DOHH2 (cell line): ENCODE measurements at regions not wholly inside any gene's neighbourhood (a gene's known extent, or its start where the extent isn't known, plus 50 kb on each side); places are given as distances from the start of the nearest gene placed in this dataset.

ENCODE experiments used
- H3F3A ChIP-seq: fragments of 200-600 bp; sonication (generic), shearing (Covaris generic); 2 replicates; pipeline ENCODE4 v1.6.0; 2016; ENCODE audit warnings: antibody characterized with exemption, mild to moderate bottlenecking; ENCODE audit not compliant: control insufficient read depth, insufficient read depth
- H3K27ac ChIP-seq: fragments of 200-600 bp; sonication (generic); 2 replicates; pipeline ENCODE4 v1.5.1; 2014; ENCODE audit warnings: low read depth, mild to moderate bottlenecking, low read length, moderate library complexity
- H3K27me3 ChIP-seq: fragments of 200-600 bp; sonication (generic); 2 replicates; pipeline ENCODE4 v1.6.1; 2014; ENCODE audit warnings: mild to moderate bottlenecking, low read length, mixed read lengths; ENCODE audit not compliant: control insufficient read depth
- H3K36me3 ChIP-seq: fragments of 200-600 bp; sonication (generic); 2 replicates; pipeline ENCODE4 v1.6.1; 2014; ENCODE audit warnings: mild to moderate bottlenecking, low read length, moderate library complexity, mixed read lengths; ENCODE audit not compliant: control insufficient read depth
- H3K4me1 ChIP-seq: fragments of 200-600 bp; sonication (generic); 2 replicates; pipeline ENCODE4 v1.6.1; 2014; ENCODE audit warnings: mild to moderate bottlenecking, low read length, mixed read lengths; ENCODE audit not compliant: control insufficient read depth
- H3K4me2 ChIP-seq: fragments of 200-600 bp; sonication (generic); 2 replicates; pipeline ENCODE4 v1.6.0; 2014; ENCODE audit warnings: mild to moderate bottlenecking, low read length, moderate library complexity
- H3K4me3 ChIP-seq: fragments of 200-600 bp; sonication (generic); 2 replicates; pipeline ENCODE4 v1.5.1; 2014; ENCODE audit warnings: mild to moderate bottlenecking, low read length, mixed read lengths
- H3K79me2 ChIP-seq: fragments of 200-600 bp; sonication (generic); 2 replicates; pipeline ENCODE4 v1.6.1; 2014; ENCODE audit warnings: mild to moderate bottlenecking, low read length, mixed read lengths; ENCODE audit not compliant: control insufficient read depth
- H3K9me2 ChIP-seq: fragments of 200-600 bp; sonication (generic); replicated peaks from 2 replicates; pipeline ENCODE4 v1.6.1; 2014; ENCODE audit warnings: mild to moderate bottlenecking, low read length, mixed read lengths; ENCODE audit not compliant: control insufficient read depth
- H3K9me3 ChIP-seq: fragments of 200-600 bp; sonication (generic); 2 replicates; pipeline ENCODE4 v1.6.1; 2014; ENCODE audit warnings: antibody characterized with exemption, low read length, mixed read lengths; ENCODE audit not compliant: control insufficient read depth, insufficient read depth
- H4K20me1 ChIP-seq: fragments of 200-600 bp; sonication (generic); 2 replicates; pipeline ENCODE4 v1.6.0; 2014; ENCODE audit warnings: low read depth, mild to moderate bottlenecking, antibody characterized with exemption, low read length, moderate library complexity; ENCODE audit not compliant: control insufficient read depth, insufficient read depth
- EZH2phosphoT487 ChIP-seq: fragments of 200-600 bp; sonication (generic); IDR thresholded peaks from 2 replicates; pipeline ENCODE4 v1.6.1; 2017; ENCODE audit warnings: borderline replicate concordance, mild to moderate bottlenecking, antibody characterized with exemption, low read length, moderate library complexity, mixed read lengths
- TF ChIP-seq, protein P1 (sequence below): fragments of 200-600 bp; sonication (generic); IDR thresholded peaks from one replicate; pipeline ENCODE4 v1.5.1; 2014; ENCODE audit warnings: antibody characterized with exemption, mild to moderate bottlenecking, low read depth, low read length; ENCODE audit not compliant: poor library complexity, severe bottlenecking

GRCh38 chr6:168826078-168826390, 385.1 kb downstream of the SMOC2 start:
- Histone ChIP-seq H3K9me3 (peaks cover 3% of the 10 kb centered on the region; the same call in 1 of the 2 replicates), H3K27ac (no peak overlapping the region), H3K36me3 (no peaks in the 10 kb centered on the region), H3K4me3 (no peak overlapping the region), H3F3A (no peaks in the 10 kb centered on the region), H3K4me2 (no peak overlapping the region), H4K20me1 (no peaks in the 10 kb centered on the region), H3K9me2 (no peaks in the 10 kb centered on the region), H3K27me3 (no peaks in the 10 kb centered on the region), H3K79me2 (no peaks in the 10 kb centered on the region), H3K4me1 (no peaks in the 10 kb centered on the region)
- TF ChIP-seq, protein P1, sequence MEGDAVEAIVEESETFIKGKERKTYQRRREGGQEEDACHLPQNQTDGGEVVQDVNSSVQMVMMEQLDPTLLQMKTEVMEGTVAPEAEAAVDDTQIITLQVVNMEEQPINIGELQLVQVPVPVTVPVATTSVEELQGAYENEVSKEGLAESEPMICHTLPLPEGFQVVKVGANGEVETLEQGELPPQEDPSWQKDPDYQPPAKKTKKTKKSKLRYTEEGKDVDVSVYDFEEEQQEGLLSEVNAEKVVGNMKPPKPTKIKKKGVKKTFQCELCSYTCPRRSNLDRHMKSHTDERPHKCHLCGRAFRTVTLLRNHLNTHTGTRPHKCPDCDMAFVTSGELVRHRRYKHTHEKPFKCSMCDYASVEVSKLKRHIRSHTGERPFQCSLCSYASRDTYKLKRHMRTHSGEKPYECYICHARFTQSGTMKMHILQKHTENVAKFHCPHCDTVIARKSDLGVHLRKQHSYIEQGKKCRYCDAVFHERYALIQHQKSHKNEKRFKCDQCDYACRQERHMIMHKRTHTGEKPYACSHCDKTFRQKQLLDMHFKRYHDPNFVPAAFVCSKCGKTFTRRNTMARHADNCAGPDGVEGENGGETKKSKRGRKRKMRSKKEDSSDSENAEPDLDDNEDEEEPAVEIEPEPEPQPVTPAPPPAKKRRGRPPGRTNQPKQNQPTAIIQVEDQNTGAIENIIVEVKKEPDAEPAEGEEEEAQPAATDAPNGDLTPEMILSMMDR: no peak
- no peak for TF ChIP-seq EZH2phosphoT487

- no peaks in the 10 kb centered on the region for H3K79me2 ChIP-seq
- H3K9me2 ChIP-seq: no peaks in the 10 kb centered on the region
- no peaks in the 10 kb centered on the region for H3F3A ChIP-seq
- H3K9me3 ChIP-seq: peaks cover 3% of the 10 kb centered on the region; the same call in 1 of the 2 replicates
- no peak overlapping the region for H3K4me2 ChIP-seq
- H3K4me1 ChIP-seq: no peaks in the 10 kb centered on the region
- TF ChIP-seq EZH2phosphoT487: no peak
- TF ChIP-seq, protein P1: no peak
- H4K20me1 ChIP-seq: no peaks in the 10 kb centered on the region
- no peaks in the 10 kb centered on the region for H3K36me3 ChIP-seq
- no peak overlapping the region for H3K4me3 ChIP-seq
- H3K27me3 ChIP-seq: no peaks in the 10 kb centered on the region
- H3K27ac ChIP-seq: no peak overlapping the region
These were observed 384.5 kb downstream of the SMOC2 start for GRCh38 chr6:168825226-168826077.

DNA sequence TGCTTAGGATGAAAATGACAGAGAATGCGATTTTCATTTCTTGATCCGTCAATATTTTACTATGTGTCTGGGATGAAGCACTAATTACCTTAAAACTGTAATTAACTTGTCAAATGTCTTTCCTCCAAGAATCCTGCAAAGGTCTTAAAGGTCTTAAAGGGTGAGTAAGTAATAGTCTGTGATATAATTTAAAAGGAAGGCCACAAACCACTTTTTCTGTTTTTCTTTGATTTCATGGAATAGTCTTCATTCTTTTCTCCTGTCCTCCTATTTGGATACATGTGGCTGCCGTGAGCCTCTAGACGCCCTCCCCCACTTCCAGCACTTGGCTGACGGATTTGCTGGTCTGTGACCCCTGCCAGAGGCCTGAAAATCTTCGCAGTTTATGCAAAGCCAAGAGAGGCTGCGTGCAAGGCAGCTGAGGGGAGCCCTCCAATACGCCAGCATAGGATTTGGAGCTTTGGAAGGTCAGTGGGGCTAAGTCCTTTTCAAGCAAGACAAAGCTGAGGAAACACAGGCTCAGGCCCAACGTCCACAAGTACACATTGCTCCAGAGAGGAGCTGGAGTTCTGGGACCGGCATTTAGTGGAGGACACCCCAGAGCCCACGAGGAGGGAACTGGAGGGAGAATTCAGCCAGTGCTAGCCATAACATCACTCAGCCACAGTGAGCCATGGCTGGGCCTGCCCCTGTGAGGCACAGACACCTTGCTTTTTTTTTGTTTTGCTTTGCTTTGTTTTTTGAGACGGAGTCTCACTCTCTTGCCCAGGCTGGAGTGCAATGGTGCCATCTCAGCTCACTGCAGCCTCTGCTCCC, 382.6 kb downstream of the SMOC2 start:
- Histone ChIP-seq H3K4me3 (no peak overlapping the region), H3K9me3 (peaks cover 3% of the 10 kb centered on the region; the same call in 1 of the 2 replicates), H3K79me2 (no peaks in the 10 kb centered on the region), H3K9me2 (no peaks in the 10 kb centered on the region), H3K27ac (no peak overlapping the region), H3K36me3 (no peaks in the 10 kb centered on the region), H3F3A (no peaks in the 10 kb centered on the region), H3K4me2 (no peak overlapping the region), H3K4me1 (no peaks in the 10 kb centered on the region), H3K27me3 (no peaks in the 10 kb centered on the region), H4K20me1 (no peaks in the 10 kb centered on the region)
- TF ChIP-seq, protein P1: no peak
- TF ChIP-seq EZH2phosphoT487: no peak
